Right forelimb (tissue), 1 donor: ENCODE measurements at regions not wholly inside any gene's neighbourhood (a gene's known extent, or its start where the extent isn't known, plus 50 kb on each side); places are given as distances from the start of the nearest gene placed in this dataset.
"Not testable (repeated sequence)": the region's sequence is repeated elsewhere in the genome, so short reads cannot be mapped to it uniquely, and the experiment has no call there.

Experiments
- DNase-seq: peaks from one replicate; pipeline ENCODE4 v3.0.0-alpha.2; 2018

GRCh38 chr10:8128511-8128910 lies 74.0 kb downstream of the GATA3 start:
- DNase-seq = no peak

- DNase-seq = no peak
These were observed 75.0 kb downstream of the GATA3 start for GRCh38 chr10:8129438-8129837.

DNA sequence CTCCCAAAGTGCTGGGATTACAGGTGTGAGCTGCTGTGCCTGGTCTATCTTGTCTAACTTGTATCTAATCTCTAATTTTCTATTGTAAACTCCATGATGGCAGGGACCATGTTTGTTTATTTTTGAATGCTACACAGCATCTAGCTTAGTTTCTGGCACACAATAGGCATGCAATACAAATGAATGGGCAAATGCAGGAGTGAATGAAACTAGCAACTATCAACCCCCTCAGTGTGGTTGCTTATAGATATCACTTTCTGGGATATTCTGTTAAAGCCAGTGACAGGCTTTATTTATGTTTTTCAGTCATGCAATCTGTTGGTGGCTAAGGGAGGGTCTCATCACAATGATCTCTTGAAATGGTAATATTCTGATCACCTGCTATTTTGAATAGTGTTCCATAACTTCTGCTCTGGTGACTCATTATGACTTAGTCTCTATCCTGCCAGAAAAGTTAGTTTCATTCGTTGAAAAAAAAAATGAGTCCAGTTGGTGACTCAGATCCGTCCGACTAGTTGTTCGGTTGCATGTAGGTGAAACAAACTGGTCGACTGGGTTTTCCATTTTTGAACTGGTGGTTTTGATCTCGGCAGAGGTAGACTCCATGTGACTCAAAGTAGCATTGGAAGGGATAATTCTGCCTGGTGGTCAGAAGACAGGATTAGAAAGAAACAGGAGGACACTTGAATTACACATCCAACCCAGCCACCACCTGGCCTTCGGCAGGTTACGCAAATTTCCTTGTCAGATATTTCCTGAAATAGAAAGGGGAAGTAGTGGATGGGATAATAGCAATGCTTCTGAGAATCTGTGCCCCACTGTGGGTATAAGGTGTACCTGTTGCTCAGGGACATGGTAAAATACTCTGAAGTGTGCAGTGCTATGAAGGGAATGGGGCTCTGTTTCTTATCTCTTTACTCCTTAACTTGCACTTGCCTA lies 76.8 kb downstream of the GATA3 start:
- DNase-seq = no peak

DNA sequence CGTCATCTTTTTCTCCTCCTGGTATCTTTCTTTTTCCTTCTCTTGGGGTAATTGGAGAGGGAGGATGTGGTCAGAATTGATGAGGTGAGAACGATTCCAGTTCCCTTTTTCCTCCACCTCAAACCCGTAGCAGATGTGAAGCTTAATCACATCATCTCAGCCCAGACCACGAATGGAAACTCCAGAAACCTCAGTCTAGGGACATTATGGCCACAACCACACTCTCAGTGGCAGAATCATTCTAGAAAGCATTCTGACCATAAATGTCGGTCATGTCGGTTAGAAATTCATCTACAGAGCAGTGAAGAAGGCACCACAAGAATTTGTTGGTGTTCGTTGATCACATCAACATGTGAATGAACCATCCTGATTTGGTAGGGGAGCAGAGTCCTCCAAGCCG lies 78.7 kb downstream of the GATA3 start:
- no peak for DNase-seq

DNA sequence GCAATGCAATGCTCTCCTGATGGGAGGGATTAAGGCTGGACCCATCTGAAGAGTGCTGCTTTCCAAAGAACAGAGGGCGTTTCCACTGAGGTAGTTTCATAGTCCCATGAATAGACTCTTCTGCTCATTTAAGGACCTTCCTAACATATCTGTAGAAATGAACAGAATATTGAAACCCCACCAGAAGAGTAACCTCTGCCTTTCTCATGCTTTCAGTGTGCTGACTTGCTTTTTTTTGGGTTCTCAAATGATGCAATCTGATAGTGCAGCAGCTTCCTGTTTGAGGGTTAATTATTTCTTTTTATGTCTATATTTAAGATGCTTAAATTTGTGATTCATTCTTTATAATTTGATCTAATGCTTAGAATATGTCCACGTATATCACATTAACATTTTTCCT lies 82.2 kb downstream of the GATA3 start:
- DNase-seq = no peak

GRCh38 chr10:8137272-8137681 lies 82.8 kb downstream of the GATA3 start:
- no peak for DNase-seq

- DNase-seq = no peak
These were observed 83.2 kb downstream of the GATA3 start for GRCh38 chr10:8137726-8138125.

GRCh38 chr10:8138471-8138870 lies 84.0 kb downstream of the GATA3 start:
- no peak for DNase-seq

GRCh38 chr10:8144496-8144895 lies 90.0 kb downstream of the GATA3 start:
- no peak for DNase-seq

DNA sequence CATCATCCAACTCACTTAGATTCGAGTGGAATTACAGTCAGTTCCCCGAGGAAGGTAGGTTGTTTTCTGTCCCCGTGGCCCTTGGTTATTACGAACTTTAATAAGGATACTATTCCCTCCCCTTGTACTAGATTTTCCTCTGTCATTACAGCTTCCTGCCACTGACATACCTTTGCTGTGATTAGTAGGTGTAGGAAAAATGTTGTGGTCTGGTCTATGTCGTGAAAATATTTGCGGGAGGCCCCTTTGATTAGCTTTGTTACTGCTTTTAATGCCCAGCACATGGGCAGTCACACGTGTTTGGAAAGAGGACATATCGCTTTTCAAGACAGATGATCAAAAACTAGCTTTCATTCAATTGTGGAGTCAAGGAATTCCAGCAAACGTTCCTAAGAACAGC lies 92.2 kb downstream of the GATA3 start:
- DNase-seq = no peak

DNA sequence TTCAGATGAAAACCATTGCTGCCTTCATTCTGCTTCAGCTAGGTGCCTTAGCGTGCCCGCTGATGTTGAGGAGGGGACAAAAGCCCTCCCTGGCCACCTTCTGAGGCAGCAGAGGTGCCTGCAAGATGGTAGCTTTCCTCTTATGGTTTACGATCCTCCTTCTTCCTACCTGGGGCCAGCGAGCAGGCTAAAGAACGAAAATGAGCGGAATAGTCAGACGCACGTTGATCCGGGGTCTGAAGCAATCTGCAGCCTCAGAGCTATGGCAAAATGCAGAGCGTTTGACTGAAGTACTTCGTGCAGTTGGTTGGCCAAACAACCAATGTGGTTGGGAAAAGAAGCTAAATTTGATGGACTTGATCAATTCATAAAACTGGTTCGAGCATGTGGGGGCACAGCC lies 95.5 kb downstream of the GATA3 start:
- no peak for DNase-seq

GRCh38 chr10:8150401-8150905 lies 96.0 kb downstream of the GATA3 start:
- DNase-seq = no peak

- DNase-seq = no peak
These were observed 96.6 kb downstream of the GATA3 start for GRCh38 chr10:8151086-8151485.

DNA sequence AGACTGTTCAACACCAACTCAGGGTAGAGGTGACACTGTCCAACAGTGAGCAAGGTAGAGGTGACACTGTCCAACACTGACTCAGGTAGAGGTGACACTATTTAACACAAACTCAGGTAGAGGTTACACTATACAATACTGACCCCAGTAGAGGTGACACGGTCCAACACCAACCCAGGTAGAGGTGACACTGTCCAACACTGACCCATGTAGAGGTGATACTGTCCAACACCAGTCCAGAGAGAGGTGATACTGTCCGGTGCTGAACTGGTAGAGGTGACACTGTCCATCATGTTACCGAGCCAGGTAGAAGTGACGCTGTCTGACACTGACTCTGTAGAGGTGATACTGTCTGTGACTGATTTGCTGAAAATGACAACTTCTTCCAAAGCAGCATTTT lies 102.4 kb downstream of the GATA3 start:
- no peak for DNase-seq

DNA sequence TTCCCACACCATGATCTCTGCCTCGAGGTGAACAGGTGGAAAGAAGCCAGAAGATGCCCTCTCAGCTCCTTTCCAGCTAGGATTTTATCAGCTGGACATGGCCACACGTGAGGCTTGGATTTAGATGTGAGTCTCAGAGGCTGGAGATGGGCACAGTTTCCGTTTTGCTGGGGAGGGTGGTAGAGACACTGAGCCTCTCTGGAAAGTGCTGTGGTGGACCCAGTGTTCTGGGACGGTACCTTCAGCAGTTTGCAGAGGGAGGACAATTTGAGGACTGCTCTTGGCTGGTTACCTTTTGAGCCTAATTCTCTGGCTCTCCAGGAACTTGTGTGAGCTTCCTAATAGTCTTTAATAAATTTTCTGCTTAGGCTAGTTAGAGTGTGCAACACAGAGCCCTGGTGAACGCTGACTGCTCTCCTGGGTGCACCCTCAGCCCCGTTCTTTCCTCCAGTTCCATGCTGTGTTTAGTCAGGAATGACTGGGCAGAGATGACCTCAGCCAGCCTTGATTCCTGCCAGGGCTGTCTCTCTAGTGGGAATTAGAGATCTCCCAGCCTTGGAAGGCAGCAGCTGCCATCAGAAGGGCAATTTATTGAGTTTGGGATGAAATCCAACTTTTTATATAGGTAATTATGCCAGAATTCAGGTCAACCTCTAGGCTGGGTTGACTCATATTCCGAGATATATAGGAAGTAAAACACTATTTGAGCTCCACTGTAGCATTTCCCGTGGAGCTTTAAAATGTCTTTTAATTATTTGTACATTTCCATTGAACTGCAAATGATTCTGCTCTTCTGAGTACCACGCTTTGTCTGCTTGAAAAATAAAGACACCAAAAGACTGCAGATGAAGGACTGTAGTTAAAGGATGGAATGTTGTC lies 103.9 kb downstream of the GATA3 start:
- no peak for DNase-seq

DNA sequence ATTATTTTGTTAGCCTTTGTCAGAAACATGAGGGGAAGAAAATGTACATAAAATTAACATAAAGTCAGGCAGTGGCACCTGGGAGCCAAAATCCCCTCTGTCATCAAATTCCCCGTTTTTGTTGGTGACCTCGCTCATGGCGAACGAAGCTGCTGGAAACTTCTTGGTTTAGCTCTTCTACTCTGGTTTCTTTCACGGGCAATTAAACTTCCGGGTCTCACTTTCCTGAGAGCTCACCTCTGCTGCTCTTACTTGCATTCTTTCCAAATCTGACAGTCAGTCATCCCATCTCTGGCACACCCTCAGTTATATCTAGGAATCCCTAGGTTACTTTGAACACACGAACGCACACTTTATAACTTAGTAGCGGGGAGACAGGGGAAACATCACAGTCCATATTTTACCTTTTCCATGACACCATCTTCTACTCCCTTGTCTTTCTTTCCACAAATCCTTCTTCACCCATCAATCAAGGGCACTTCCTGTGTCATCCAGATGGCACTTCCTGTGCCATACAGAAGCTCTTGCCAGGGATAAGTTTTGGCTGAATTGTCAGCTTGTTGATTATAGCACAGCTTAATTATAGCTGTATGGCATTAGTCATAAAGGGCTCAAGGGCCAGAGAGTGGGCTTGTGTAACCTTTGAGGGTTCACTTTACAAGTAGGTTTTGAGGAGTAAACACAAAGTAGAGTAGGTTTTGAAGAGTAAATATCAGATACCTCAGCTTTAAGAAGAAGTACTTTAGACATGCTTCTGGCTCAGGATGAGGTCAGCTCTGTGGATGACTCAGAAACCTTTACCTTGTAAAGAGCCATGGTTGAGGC lies 105.1 kb downstream of the GATA3 start:
- DNase-seq = no peak

GRCh38 chr10:8163824-8164223 lies 109.3 kb downstream of the GATA3 start:
- no peak for DNase-seq

DNA sequence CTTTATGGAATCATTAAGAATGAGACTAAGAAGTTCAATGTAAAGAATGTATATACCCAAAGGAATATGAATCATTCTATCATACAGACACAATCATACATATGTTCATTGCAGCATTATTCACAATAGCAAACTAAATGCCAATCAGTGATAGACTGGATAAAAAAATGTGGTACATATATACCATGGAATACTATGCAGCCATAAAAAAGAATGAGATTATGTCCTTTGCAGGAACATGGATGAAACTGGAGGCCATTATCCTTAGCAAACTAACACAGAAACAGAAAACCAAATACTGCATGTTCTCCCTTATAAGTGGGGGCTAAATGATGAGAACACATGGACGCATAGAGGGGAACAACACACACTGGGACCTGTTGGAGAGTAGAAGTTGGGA lies 110.2 kb downstream of the GATA3 start:
- DNase-seq = not testable (repeated sequence)

- no peak for DNase-seq
These were observed 114.3 kb downstream of the GATA3 start for GRCh38 chr10:8168836-8169235.

GRCh38 chr10:8171008-8171407 lies 116.5 kb downstream of the GATA3 start:
- no peak for DNase-seq

DNA sequence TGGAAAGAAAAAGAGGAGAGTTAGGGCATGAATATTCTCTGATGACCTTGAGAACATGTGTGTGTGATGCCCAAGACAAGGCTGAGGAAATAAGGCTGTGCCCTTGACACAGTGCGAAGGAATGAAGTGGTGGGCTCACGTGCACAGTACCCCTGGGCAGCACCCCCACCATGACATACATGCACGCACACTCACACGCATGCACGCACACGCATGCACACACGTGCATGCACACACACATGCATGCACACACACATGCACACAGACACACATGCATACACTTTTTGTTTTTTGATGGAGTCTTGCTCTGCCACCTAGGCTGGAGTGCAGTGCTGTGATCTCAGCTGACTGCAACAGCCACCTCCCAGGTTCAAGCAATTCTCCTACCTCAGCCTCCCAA lies 118.1 kb downstream of the GATA3 start:
- no peak for DNase-seq

- no peak for DNase-seq
These were observed 118.9 kb downstream of the GATA3 start for GRCh38 chr10:8173243-8173865.
